PFSK-1 (cell line): ENCODE measurements at regions not wholly inside any gene's neighbourhood (a gene's known extent, or its start where the extent isn't known, plus 50 kb on each side); places are given as distances from the start of the nearest gene placed in this dataset.

Source experiments
- FOXP2 ChIP-seq: optimal IDR thresholded peaks from 2 replicates; pipeline ENCODE3; 2011; ENCODE audit warnings: borderline replicate concordance, control low read depth, inconsistent platforms; ENCODE audit not compliant: insufficient read depth; ENCODE audit errors: extremely low read length, extremely low read depth
- POLR2AphosphoS5 ChIP-seq: IDR thresholded peaks from 2 replicates; pipeline ENCODE4 v1.6.1; 2012; ENCODE audit warnings: low read depth, mild to moderate bottlenecking, control low read depth, low read length, moderate library complexity
- REST ChIP-seq, 2 experiments: IDR thresholded peaks; 2 replicates each; pipeline versions ENCODE4 v1.6.1 to v1.8.0; 2011 to 2012; ENCODE audit warnings: low read depth in 2 of 2, low read length in 2 of 2, control low read depth in 1 of 2, inconsistent platforms in 1 of 2, mild to moderate bottlenecking in 1 of 2, moderate library complexity in 1 of 2; ENCODE audit not compliant: insufficient read depth in 1 of 2
- SIN3A ChIP-seq: IDR thresholded peaks from 2 replicates; pipeline ENCODE4 v1.6.1; 2012; ENCODE audit warnings: mild to moderate bottlenecking, low read length, moderate library complexity, borderline replicate concordance; ENCODE audit not compliant: insufficient read depth
- TAF1 ChIP-seq: IDR thresholded peaks from 2 replicates; pipeline ENCODE4 v1.6.1; 2012; ENCODE audit warnings: low read length, control low read depth, borderline replicate concordance; ENCODE audit not compliant: insufficient read depth

- TF ChIP-seq FOXP2 = no peak
- no peak for TF ChIP-seq POLR2AphosphoS5
- TF ChIP-seq TAF1 = no peak
- no peak for TF ChIP-seq SIN3A
- no peak for TF ChIP-seq REST (IDR thresholded peaks at IDR 0.05; ENCODE audit: insufficient read depth in 1 of 2, low read depth in 2 of 2, low read length in 2 of 2)
These were observed 116.0 kb downstream of the SPP2 start for GRCh38 chr2:234166531-234166930.

GRCh38 chr2:234165421-234165820 lies 114.9 kb downstream of the SPP2 start:
- TF ChIP-seq POLR2AphosphoS5 = no peak

GRCh38 chr2:234164493-234165413 lies 114.3 kb downstream of the SPP2 start:
- TF ChIP-seq POLR2AphosphoS5 (no peak), TAF1 (no peak), SIN3A (no peak), FOXP2 (no peak), REST (IDR thresholded peaks at IDR 0.05; ENCODE audit: insufficient read depth in 1 of 2, low read depth in 2 of 2, low read length in 2 of 2) (no peak)

- TF ChIP-seq SIN3A (no peak), TAF1 (no peak), POLR2AphosphoS5 (no peak), FOXP2 (no peak), REST (IDR thresholded peaks at IDR 0.05; ENCODE audit: insufficient read depth in 1 of 2, low read depth in 2 of 2, low read length in 2 of 2) (no peak)
These were observed 113.1 kb downstream of the SPP2 start for GRCh38 chr2:234163510-234164045.

- TF ChIP-seq REST (IDR thresholded peaks at IDR 0.05; ENCODE audit: insufficient read depth in 1 of 2, low read depth in 2 of 2, low read length in 2 of 2) (no peak), SIN3A (no peak), TAF1 (no peak), FOXP2 (no peak), POLR2AphosphoS5 (no peak)
These were observed 112.4 kb downstream of the SPP2 start for GRCh38 chr2:234162861-234163260.
